Ovary (tissue), 7 donors: ENCODE measurements at regions not wholly inside any gene's neighbourhood (a gene's known extent, or its start where the extent isn't known, plus 50 kb on each side); places are given as distances from the start of the nearest gene placed in this dataset.

Experiments
- DNase-seq, 5 donors: peaks; one replicate each; pipeline ENCODE4 v3.0.0-alpha.2; 2019 to 2020
- H3K27ac ChIP-seq, 2 donors: fragments of 200-600 bp; one replicate each; pipeline versions ENCODE4 v1.5.1 to v1.8.0; 2019 to 2022
- H3K27me3 ChIP-seq: fragments of 200-600 bp; one replicate; pipeline ENCODE4 v1.8.0; 2022
- H3K36me3 ChIP-seq: fragments of 200-600 bp; sonication (generic); one replicate; pipeline ENCODE4 v1.5.1; 2019
- H3K4me1 ChIP-seq: one replicate; pipeline ENCODE4 v1.8.1; 2013; ENCODE audit warnings: mild to moderate bottlenecking, moderate library complexity; ENCODE audit not compliant: insufficient read depth
- H3K4me3 ChIP-seq: fragments of 200-600 bp; sonication (generic); one replicate; pipeline ENCODE4 v1.5.1; 2017
- H3K9me3 ChIP-seq, 2 donors: fragments of 200-600 bp in 1 of 2; sonication (generic) in 1 of 2; one replicate each; pipeline versions ENCODE4 v1.5.1 to v1.8.1; 2013 to 2019; ENCODE audit warnings: mild to moderate bottlenecking in 1 of 2, moderate library complexity in 1 of 2
- EP300 ChIP-seq: sonication (generic); formaldehyde crosslinking; IDR thresholded peaks from one replicate; pipeline ENCODE4 v1.6.1; 2017; ENCODE audit warnings: antibody characterized with exemption
- POLR2A ChIP-seq: fragments of 450-650 bp; IDR thresholded peaks from one replicate; pipeline ENCODE4 v1.6.1; 2017; ENCODE audit warnings: antibody characterized with exemption, mild to moderate bottlenecking, moderate library complexity
- WGBS, 3 donors: extraction: QIAGEN DNeasy Blood & Tissue Kit in 1 of 3; methylation state at CpG; one replicate each; pipeline versions ENCODE4 v1.1.5 to v1.1.7; 2013 to 2017; 5-methylcytosine and 5-hydroxymethylcytosine counted together
- intact Hi-C, 4 donors: fragments of 100-400 bp; cut with DNase I; formaldehyde crosslinking; loops; one replicate each; pipeline versions ENCODE4 v1.11.0 to v1.15.1; 2022 to 2023
- TF ChIP-seq, protein P1 (sequence below), 3 donors: fragments of 450-650 bp in 2 of 3; fragments of 200-600 bp in 1 of 3; IDR thresholded peaks; one replicate each; pipeline versions ENCODE4 v1.5.1 to v1.8.0; 2016 to 2022; ENCODE audit warnings: antibody characterized with exemption in 3 of 3, mild to moderate bottlenecking in 1 of 3
- donor health status: DM: no; HTN: no; CAD: no; lungs with moderate emphysema.
- donor health status: DM: no; HTN: no; CAD: no.
- donor health status: Bipolar disorder and iron deficiency.
- donor health status: DM: no; HTN: no; CAD: no.
- donor health status: DM: yes; HTN: yes; CAD: no.

DNA sequence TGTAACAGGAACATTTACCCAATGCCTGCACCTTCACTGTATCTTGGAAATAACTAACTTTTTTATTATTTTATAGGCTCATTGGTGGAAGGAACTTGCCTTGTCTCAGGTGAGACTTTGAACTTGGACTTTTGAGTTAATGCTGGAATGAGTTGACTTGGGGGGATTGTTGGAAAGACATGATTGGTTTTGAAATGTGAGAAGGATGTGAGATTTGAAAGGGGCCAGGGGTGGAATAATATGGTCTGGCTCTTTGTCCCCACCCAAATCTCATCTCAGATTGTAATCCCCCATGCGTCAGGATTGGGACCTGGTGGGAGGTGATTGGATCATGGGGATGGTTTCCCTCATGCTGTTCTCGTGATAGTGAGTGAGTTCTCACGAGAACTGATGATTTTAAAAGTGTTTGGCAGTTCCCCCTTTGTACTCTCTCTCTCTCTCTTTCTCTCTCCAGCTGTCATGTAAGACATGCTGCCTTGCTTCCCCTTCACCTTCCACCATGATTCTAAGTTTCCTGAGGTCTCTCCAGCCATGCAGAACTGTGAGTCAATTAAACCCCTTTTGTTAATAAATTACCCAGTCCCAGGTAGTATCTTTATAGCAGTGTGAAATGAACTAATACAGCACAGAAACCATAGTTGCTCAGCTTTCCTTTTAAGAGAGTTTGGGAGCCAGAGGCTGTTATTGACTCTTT, 244.1 kb downstream of the BTG1 start:
- no peak for TF ChIP-seq POLR2A
- no peak for TF ChIP-seq EP300
- TF ChIP-seq, protein P1, sequence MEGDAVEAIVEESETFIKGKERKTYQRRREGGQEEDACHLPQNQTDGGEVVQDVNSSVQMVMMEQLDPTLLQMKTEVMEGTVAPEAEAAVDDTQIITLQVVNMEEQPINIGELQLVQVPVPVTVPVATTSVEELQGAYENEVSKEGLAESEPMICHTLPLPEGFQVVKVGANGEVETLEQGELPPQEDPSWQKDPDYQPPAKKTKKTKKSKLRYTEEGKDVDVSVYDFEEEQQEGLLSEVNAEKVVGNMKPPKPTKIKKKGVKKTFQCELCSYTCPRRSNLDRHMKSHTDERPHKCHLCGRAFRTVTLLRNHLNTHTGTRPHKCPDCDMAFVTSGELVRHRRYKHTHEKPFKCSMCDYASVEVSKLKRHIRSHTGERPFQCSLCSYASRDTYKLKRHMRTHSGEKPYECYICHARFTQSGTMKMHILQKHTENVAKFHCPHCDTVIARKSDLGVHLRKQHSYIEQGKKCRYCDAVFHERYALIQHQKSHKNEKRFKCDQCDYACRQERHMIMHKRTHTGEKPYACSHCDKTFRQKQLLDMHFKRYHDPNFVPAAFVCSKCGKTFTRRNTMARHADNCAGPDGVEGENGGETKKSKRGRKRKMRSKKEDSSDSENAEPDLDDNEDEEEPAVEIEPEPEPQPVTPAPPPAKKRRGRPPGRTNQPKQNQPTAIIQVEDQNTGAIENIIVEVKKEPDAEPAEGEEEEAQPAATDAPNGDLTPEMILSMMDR (IDR thresholded peaks at IDR 0.05), result no peak
- Histone ChIP-seq H3K27me3 (no peaks in the 10 kb centered on the region), H3K4me3 (no peak overlapping the region), H3K4me1 (no peaks in the 10 kb centered on the region), H3K36me3 (no peaks in the 10 kb centered on the region), H3K27ac (no peak overlapping the region), H3K9me3 (no peaks in the 10 kb centered on the region)
- intact Hi-C loops, result no loop called here
- DNase-seq, result no peak
- 85 to 91% (median 87%) methylated on average over 3 of the region's 3 CpGs for WGBS, 3 donors

DNA sequence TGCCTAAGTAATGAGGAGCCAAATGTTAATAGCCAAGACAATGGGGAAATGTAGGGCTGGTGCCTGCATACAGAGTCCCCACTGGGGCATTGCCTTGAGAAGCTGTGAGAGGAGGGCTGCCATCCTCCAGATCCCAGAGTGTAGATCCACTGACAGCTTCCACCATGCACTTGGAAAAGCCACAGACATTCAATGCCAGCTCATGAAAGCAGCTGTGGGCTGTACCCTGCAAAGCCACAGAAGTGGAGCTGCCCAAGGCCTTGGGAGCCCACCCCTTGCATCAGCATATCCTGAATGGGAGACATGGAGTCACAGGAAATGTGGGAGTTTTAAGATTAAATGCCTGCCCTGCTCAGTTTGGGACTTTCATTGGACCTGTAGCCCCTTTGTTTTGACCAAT, 244.7 kb downstream of the BTG1 start:
- TF ChIP-seq EP300, result no peak
- Histone ChIP-seq H3K4me1 (no peaks in the 10 kb centered on the region), H3K36me3 (no peaks in the 10 kb centered on the region), H3K27ac (no peak overlapping the region), H3K4me3 (no peak overlapping the region), H3K9me3 (no peaks in the 10 kb centered on the region), H3K27me3 (no peaks in the 10 kb centered on the region)
- intact Hi-C loops, result no loop called here
- DNase-seq, result no peak

- 53 to 63% (median 56%) methylated on average over 1 of the region's 1 CpG for WGBS, 3 donors
- Histone ChIP-seq H3K4me3 (no peak overlapping the region), H3K4me1 (no peaks in the 10 kb centered on the region), H3K9me3 (no peaks in the 10 kb centered on the region), H3K27ac (no peak overlapping the region), H3K27me3 (no peaks in the 10 kb centered on the region), H3K36me3 (no peaks in the 10 kb centered on the region)
- intact Hi-C loops, result no loop called here
- no peak for DNase-seq
- TF ChIP-seq, protein P1 (IDR thresholded peaks at IDR 0.05), result no peak
- TF ChIP-seq EP300 (no peak), POLR2A (no peak)
Measured at GRCh38 chr12:91899056-91899455, 246.6 kb downstream of the BTG1 start.

GRCh38 chr12:91897025-91897515, 248.6 kb downstream of the BTG1 start:
- 88 to 96% (median 95%) methylated on average over 5 of the region's 5 CpGs for WGBS, 3 donors
- Histone ChIP-seq H3K36me3 (no peaks in the 10 kb centered on the region), H3K27ac (no peak overlapping the region), H3K4me1 (no peaks in the 10 kb centered on the region), H3K27me3 (no peaks in the 10 kb centered on the region), H3K9me3 (no peaks in the 10 kb centered on the region), H3K4me3 (no peak overlapping the region)
- intact Hi-C loops, result no loop called here
- no peak for DNase-seq
- TF ChIP-seq, protein P1 (IDR thresholded peaks at IDR 0.05), result no peak
- no peak for TF ChIP-seq POLR2A
- TF ChIP-seq EP300, result no peak

DNA sequence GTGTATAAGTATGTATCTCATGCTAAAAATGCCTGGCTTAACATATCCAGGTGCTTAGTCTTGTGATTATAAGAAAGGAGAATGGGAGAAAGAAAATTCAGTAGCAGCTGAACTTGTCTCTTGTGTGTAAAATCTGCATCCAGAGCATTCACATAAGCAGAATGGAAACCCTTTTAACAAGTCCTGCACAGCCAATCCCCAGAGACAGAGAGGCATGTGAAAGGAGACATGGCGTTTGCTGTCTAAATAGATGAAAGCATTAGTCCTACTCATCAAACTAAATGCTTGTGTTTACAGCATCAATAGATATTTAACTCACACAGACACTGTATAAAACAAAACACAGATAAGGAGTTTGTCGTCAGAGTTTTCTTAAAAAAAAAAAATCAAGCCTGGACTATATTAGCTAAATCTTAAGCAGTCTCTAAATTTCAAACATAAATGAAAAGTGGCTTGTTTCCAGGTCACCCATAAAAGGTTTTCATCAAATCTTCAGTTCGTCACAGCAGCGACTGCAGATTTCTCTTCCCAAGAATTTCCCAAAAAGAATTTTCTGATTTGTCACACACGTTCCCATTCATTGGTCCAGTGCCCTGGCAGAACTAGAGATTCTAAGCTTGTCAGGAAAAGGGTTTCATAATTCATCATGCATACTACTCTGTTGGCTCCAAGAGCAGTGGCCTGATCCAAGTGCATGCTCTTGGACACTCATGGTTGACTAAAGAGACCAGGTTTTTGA, 249.2 kb downstream of the BTG1 start:
- Histone ChIP-seq H3K9me3 (no peaks in the 10 kb centered on the region), H3K36me3 (no peaks in the 10 kb centered on the region), H3K27me3 (no peaks in the 10 kb centered on the region), H3K27ac (no peak overlapping the region), H3K4me1 (no peaks in the 10 kb centered on the region), H3K4me3 (no peak overlapping the region)
- intact Hi-C loops, result no loop called here
- 33 to 47% (median 46%) methylated on average over 5 of the region's 5 CpGs for WGBS, 3 donors
- no peak for TF ChIP-seq POLR2A
- TF ChIP-seq, protein P1 (IDR thresholded peaks at IDR 0.05), result no peak
- TF ChIP-seq EP300, result no peak
- DNase-seq, result no peak
